Liver (tissue), 3 donors: ENCODE measurements at regions not wholly inside any gene's neighbourhood (a gene's known extent, or its start where the extent isn't known, plus 50 kb on each side); places are given as distances from the start of the nearest gene placed in this dataset.

ENCODE experiments used
- CTCF ChIP-seq: fragments of 150-350 bp; IDR thresholded peaks from 2 replicates; pipeline ENCODE4 v1.5.1; 2017; ENCODE audit warnings: improper control_type of control experiment, low read depth, low read length; ENCODE audit not compliant: missing input control
- JUND ChIP-seq, 2 donors: IDR thresholded peaks; 2 replicates each; pipeline ENCODE4 v1.6.1; 2016; ENCODE audit warnings: antibody characterized with exemption in 2 of 2
- NR2F2 ChIP-seq: IDR thresholded peaks from 2 replicates; pipeline ENCODE4 v1.6.1; 2016; ENCODE audit warnings: antibody characterized with exemption
- RAD21 ChIP-seq, 2 donors: IDR thresholded peaks; 2 replicates each; pipeline ENCODE4 v1.6.1; 2016; ENCODE audit warnings: antibody characterized with exemption in 2 of 2, mild to moderate bottlenecking in 2 of 2
- ZBTB33 ChIP-seq: IDR thresholded peaks from 2 replicates; pipeline ENCODE4 v1.6.1; 2016; ENCODE audit warnings: antibody characterized with exemption
- donor health status: healthy.
- donor health status: healthy.

- no peak for TF ChIP-seq RAD21 (IDR thresholded peaks at IDR 0.05)
- no peak for TF ChIP-seq CTCF
- TF ChIP-seq ZBTB33: no peak
- TF ChIP-seq NR2F2: no peak
- TF ChIP-seq JUND (IDR thresholded peaks at IDR 0.05): no peak
These were observed 139.8 kb downstream of the NEDD1 start for GRCh38 chr12:97046901-97047300.
